CD4-positive, alpha-beta T cell (primary cell): ENCODE measurements at regions not wholly inside any gene's neighbourhood (a gene's known extent, or its start where the extent isn't known, plus 50 kb on each side); places are given as distances from the start of the nearest gene placed in this dataset.

Experiments
- ATAC-seq: fragments of 200-7000 bp; cut with Tn5 transposase; one replicate; pipeline ENCODE4 v1.10.0; 2022; ENCODE audit warnings: mild to moderate bottlenecking; ENCODE audit not compliant: poor library complexity
- CTCF ChIA-PET: fragments of 350-600 bp; sonication (Branson Sonifier 250); formaldehyde crosslinking; loops from one replicate; lab custom pipeline; 2021; ENCODE audit warnings: antibody characterized with exemption, inconsistent platforms; lab: Charles Lee
- POLR2A ChIA-PET: fragments of 350-600 bp; sonication (Branson Sonifier 250); formaldehyde crosslinking; loops from one replicate; lab custom pipeline; 2021; ENCODE audit warnings: antibody characterized with exemption, inconsistent platforms; lab: Charles Lee
- DNase-seq, 14 experiments: peaks; one replicate each; pipeline ENCODE4 v3.0.0-alpha.2; 2013 to 2020; ENCODE audit warnings: mixed read lengths in 2 of 14
- H3K27ac ChIP-seq, 2 donors: one replicate each; pipeline versions ENCODE4 v1.5.1 to v1.7.0; 2013; ENCODE audit warnings: low read length in 2 of 2, low read depth in 1 of 2, mild to moderate bottlenecking in 1 of 2
- H3K27me3 ChIP-seq, 2 experiments: 1 replicate in 1 of 2; 2 replicates in 1 of 2; pipeline versions ENCODE4 v1.6.1 to v1.7.0; 2013; ENCODE audit warnings: low read length in 2 of 2, control low read depth in 1 of 2, mild to moderate bottlenecking in 1 of 2, moderate library complexity in 1 of 2; ENCODE audit not compliant: insufficient read depth in 2 of 2, control insufficient read depth in 1 of 2
- H3K36me3 ChIP-seq: one replicate; pipeline ENCODE4 v1.6.1; 2013; ENCODE audit warnings: low read length, control low read depth; ENCODE audit not compliant: insufficient read depth
- H3K4me1 ChIP-seq: one replicate; pipeline ENCODE4 v1.6.1; 2013; ENCODE audit warnings: low read length, control low read depth; ENCODE audit not compliant: insufficient read depth
- H3K4me3 ChIP-seq: one replicate; pipeline ENCODE4 v1.5.1; 2013; ENCODE audit warnings: mild to moderate bottlenecking, low read length, moderate library complexity
- H3K9me3 ChIP-seq, 2 experiments: 1 replicate in 1 of 2; 2 replicates in 1 of 2; pipeline versions ENCODE4 v1.6.1 to v1.7.0; 2013; ENCODE audit warnings: low read length in 2 of 2, mild to moderate bottlenecking in 2 of 2, control low read depth in 1 of 2, moderate library complexity in 1 of 2; ENCODE audit not compliant: control insufficient read depth in 1 of 2, insufficient read depth in 1 of 2
- H3K27ac Mint-ChIP-seq: one replicate; pipeline ENCODE4 v1.8.0; 2020; ENCODE audit warnings: mixed read lengths
- H3K27me3 Mint-ChIP-seq: one replicate; pipeline ENCODE4 v1.8.0; 2021; ENCODE audit warnings: mixed read lengths
- H3K36me3 Mint-ChIP-seq: one replicate; pipeline ENCODE4 v1.8.0; 2021; ENCODE audit warnings: low read depth, mixed read lengths
- H3K4me1 Mint-ChIP-seq: one replicate; pipeline ENCODE4 v1.8.0; 2021; ENCODE audit warnings: low read depth, mixed read lengths
- H3K4me3 Mint-ChIP-seq: one replicate; pipeline ENCODE4 v1.8.0; 2020; ENCODE audit warnings: mild to moderate bottlenecking, mixed read lengths
- H3K9me3 Mint-ChIP-seq: one replicate; pipeline ENCODE4 v1.8.0; 2020; ENCODE audit warnings: mixed read lengths
- intact Hi-C, 2 experiments: fragments of 100-400 bp; cut with DNase I in 1 of 2; cut with micrococcal nuclease in 1 of 2; formaldehyde crosslinking; loops; one replicate each; pipeline versions ENCODE4 v1.15.1 to v1.9.0; 2023 to 2025; cut with DNase I, micrococcal nuclease
- TF ChIP-seq, protein P1 (sequence below): fragments of 200-600 bp; IDR thresholded peaks from one replicate; pipeline ENCODE4 v1.8.0; 2022; ENCODE audit warnings: antibody characterized with exemption, mild to moderate bottlenecking

DNA sequence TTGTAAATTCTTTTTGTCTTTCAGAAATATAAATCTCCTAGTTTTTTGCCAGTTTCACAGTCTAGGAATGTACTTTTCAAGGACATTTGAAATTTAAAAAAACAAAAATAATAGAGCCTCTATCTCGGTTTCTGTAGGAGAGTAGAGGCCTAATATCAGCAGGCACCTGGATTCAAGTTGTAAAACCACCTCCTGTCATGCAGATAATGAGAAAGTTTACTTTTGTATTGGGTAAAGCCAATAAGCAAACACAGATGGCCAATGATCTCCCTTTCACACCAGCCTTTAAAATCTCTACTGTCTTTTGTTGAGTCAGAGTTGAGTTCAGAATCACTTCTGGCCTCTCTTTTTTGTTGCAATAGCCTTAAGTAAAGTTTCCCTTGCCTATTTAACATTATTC, 1499.9 kb downstream of the PCDH18 start:
- Histone ChIP-seq H3K4me1 (no peaks in the 10 kb centered on the region), H3K27ac (no peak overlapping the region), H3K9me3 (peaks cover 0 to 5% of the 10 kb centered on the region in 2 experiments), H3K36me3 (no peaks in the 10 kb centered on the region), H3K4me3 (no peak overlapping the region), H3K27me3 (no peaks in the 10 kb centered on the region)
- TF ChIP-seq, protein P1, sequence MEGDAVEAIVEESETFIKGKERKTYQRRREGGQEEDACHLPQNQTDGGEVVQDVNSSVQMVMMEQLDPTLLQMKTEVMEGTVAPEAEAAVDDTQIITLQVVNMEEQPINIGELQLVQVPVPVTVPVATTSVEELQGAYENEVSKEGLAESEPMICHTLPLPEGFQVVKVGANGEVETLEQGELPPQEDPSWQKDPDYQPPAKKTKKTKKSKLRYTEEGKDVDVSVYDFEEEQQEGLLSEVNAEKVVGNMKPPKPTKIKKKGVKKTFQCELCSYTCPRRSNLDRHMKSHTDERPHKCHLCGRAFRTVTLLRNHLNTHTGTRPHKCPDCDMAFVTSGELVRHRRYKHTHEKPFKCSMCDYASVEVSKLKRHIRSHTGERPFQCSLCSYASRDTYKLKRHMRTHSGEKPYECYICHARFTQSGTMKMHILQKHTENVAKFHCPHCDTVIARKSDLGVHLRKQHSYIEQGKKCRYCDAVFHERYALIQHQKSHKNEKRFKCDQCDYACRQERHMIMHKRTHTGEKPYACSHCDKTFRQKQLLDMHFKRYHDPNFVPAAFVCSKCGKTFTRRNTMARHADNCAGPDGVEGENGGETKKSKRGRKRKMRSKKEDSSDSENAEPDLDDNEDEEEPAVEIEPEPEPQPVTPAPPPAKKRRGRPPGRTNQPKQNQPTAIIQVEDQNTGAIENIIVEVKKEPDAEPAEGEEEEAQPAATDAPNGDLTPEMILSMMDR: no peak
- CTCF ChIA-PET: no interaction called here
- Mint-ChIP-seq H3K36me3 (no peaks in the 10 kb centered on the region), H3K27ac (no peak overlapping the region), H3K4me1 (no peaks in the 10 kb centered on the region), H3K9me3 (peaks cover 10% of the 10 kb centered on the region), H3K27me3 (no peaks in the 10 kb centered on the region), H3K4me3 (no peak overlapping the region)
- no peak for ATAC-seq
- intact Hi-C loops: no loop called here
- POLR2A ChIA-PET: no interaction called here
- DNase-seq: no peak

DNA sequence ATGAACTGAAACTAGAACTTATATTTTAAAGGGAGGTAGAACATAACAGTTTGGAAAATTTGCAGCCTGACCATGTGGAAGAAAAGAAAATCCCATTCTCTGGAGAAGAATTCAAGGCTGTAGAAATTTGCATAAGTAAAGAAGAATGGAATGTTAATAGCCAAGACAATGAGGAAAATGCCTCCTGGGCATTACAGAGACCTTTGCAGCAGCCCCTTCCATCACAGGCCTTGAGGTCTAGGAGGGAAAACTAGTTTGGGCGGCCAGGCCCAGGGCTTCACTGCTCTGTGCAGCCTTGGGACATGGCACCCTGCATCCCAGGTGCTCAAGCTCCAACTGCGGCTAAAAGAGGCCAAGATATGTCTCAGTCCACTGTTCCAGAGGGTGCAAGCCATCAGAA, 1506.8 kb downstream of the PCDH18 start:
- ChIA-PET CTCF (no interaction called here), POLR2A (no interaction called here)
- DNase-seq (no peak), ATAC-seq (no peak)
- H3K4me3 ChIP-seq: no peak overlapping the region
- TF ChIP-seq, protein P1: no peak
- H3K9me3 Mint-ChIP-seq: peaks cover 9% of the 10 kb centered on the region
- no peak overlapping the region for H3K27ac ChIP-seq
- peaks cover 0 to 9% of the 10 kb centered on the region in 2 experiments for H3K9me3 ChIP-seq
- intact Hi-C loops: no loop called here
- no peaks in the 10 kb centered on the region for H3K36me3 Mint-ChIP-seq
- no peaks in the 10 kb centered on the region for H3K27me3 Mint-ChIP-seq
- no peak overlapping the region for H3K27ac Mint-ChIP-seq
- no peaks in the 10 kb centered on the region for H3K27me3 ChIP-seq
- H3K4me3 Mint-ChIP-seq: no peak overlapping the region
- no peaks in the 10 kb centered on the region for H3K4me1 Mint-ChIP-seq
- H3K36me3 ChIP-seq: no peaks in the 10 kb centered on the region
- H3K4me1 ChIP-seq: no peaks in the 10 kb centered on the region

DNA sequence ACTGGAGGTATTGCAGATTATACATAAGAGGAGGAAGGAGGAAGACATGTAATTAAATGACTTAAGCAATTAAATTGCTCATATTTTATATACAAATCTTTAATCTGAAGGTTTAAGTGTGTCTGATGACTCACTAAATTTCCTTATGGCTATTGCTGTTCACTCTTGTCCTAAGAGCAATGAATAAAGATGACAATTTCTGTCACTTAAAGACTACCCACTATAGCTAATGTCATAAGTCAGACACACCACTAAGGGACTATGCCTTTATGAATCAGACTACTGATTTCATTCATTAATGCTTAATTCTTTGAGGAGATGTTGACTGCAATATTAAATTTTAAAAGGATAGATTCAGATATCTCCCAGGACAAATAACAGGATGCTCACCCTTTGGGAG, 1514.7 kb downstream of the PCDH18 start:
- intact Hi-C loops: no loop called here
- H3K27ac Mint-ChIP-seq: no peak overlapping the region
- Histone ChIP-seq H3K27ac (no peak overlapping the region), H3K9me3 (peaks cover 0 to 11% of the 10 kb centered on the region in 2 experiments), H3K4me3 (no peak overlapping the region), H3K27me3 (no peaks in the 10 kb centered on the region), H3K4me1 (no peaks in the 10 kb centered on the region), H3K36me3 (no peaks in the 10 kb centered on the region)
- ATAC-seq: no peak
- H3K4me3 Mint-ChIP-seq: no peak overlapping the region
- TF ChIP-seq, protein P1: no peak
- H3K4me1 Mint-ChIP-seq: no peaks in the 10 kb centered on the region
- CTCF ChIA-PET: no interaction called here
- H3K27me3 Mint-ChIP-seq: no peaks in the 10 kb centered on the region
- H3K9me3 Mint-ChIP-seq: peaks cover 2% of the 10 kb centered on the region
- no peaks in the 10 kb centered on the region for H3K36me3 Mint-ChIP-seq
- no peak for DNase-seq
- POLR2A ChIA-PET: no interaction called here
